ENCODE measurements at regions not wholly inside any gene's neighbourhood (a gene's known extent, or its start where the extent isn't known, plus 50 kb on each side); places are given as distances from the start of the nearest gene placed in this dataset.

- H3K4me2 ChIP-seq (ENCODE audit: low read length) = no peak overlapping the region
- H4K20me1 ChIP-seq (ENCODE audit: insufficient read depth) = no peaks in the 10 kb centered on the region
- H3K36me3 ChIP-seq (ENCODE audit: insufficient read depth, low read length) = no peaks in the 10 kb centered on the region
- no peak overlapping the region for H2AFZ ChIP-seq (ENCODE audit: low read depth, low read length)
- H3K9me2 ChIP-seq (ENCODE audit: insufficient read depth, low read length) = no peaks in the 10 kb centered on the region
- no peaks in the 10 kb centered on the region for H3K9me3 ChIP-seq (ENCODE audit: low read length)
- no peak overlapping the region for H3K27ac ChIP-seq (ENCODE audit: low read length)
- H3K9ac ChIP-seq (ENCODE audit: low read length) = no peak overlapping the region
- H3K79me2 ChIP-seq (replicated peaks; ENCODE audit: insufficient read depth, low read length) = no peaks in the 10 kb centered on the region
- H3F3A ChIP-seq (ENCODE audit: insufficient read depth, low read length, poor library complexity, severe bottlenecking) = no peaks in the 10 kb centered on the region
- no peak for TF ChIP-seq EZH2 (IDR thresholded peaks at IDR 0.05; ENCODE audit: borderline replicate concordance, insufficient read depth, low read length, poor library complexity, severe bottlenecking)
- no peaks in the 10 kb centered on the region for H3K27me3 ChIP-seq (ENCODE audit: insufficient read depth, low read depth, low read length)
- H3K4me3 ChIP-seq (ENCODE audit: low read length) = no peak overlapping the region
Measured at GRCh38 chr14:71613168-71613567, 319.1 kb upstream of the RGS6 start.

- Histone ChIP-seq H3K4me3 (ENCODE audit: low read length) (no peak overlapping the region), H4K20me1 (ENCODE audit: insufficient read depth) (no peaks in the 10 kb centered on the region), H3F3A (ENCODE audit: insufficient read depth, low read length, poor library complexity, severe bottlenecking) (no peaks in the 10 kb centered on the region), H3K36me3 (ENCODE audit: insufficient read depth, low read length) (no peaks in the 10 kb centered on the region), H3K4me2 (ENCODE audit: low read length) (no peak overlapping the region), H2AFZ (ENCODE audit: low read depth, low read length) (no peak overlapping the region), H3K9me3 (ENCODE audit: low read length) (no peaks in the 10 kb centered on the region), H3K9me2 (ENCODE audit: insufficient read depth, low read length) (no peaks in the 10 kb centered on the region), H3K27me3 (ENCODE audit: insufficient read depth, low read depth, low read length) (no peaks in the 10 kb centered on the region), H3K79me2 (replicated peaks; ENCODE audit: insufficient read depth, low read length) (no peaks in the 10 kb centered on the region), H3K27ac (ENCODE audit: low read length) (no peak overlapping the region), H3K9ac (ENCODE audit: low read length) (no peak overlapping the region)
- TF ChIP-seq TAF1 (IDR thresholded peaks at IDR 0.05; ENCODE audit: low read depth) (no peak), EZH2 (IDR thresholded peaks at IDR 0.05; ENCODE audit: borderline replicate concordance, insufficient read depth, low read length, poor library complexity, severe bottlenecking) (no peak), MXI1 (conservative IDR thresholded peaks at IDR 0.05; ENCODE audit: poor library complexity, severe bottlenecking) (no peak), CTCF (IDR thresholded peaks at IDR 0.05; ENCODE audit: poor library complexity, severe bottlenecking) (no peak), POLR2AphosphoS5 (IDR thresholded peaks at IDR 0.05) (no peak), SMC3 (conservative IDR thresholded peaks at IDR 0.05; ENCODE audit: poor library complexity) (no peak)
Measured at GRCh38 chr14:71616013-71616412, 316.2 kb upstream of the RGS6 start.

- no peak overlapping the region for H2AFZ ChIP-seq (ENCODE audit: low read depth, low read length)
- H3F3A ChIP-seq (ENCODE audit: insufficient read depth, low read length, poor library complexity, severe bottlenecking) = no peaks in the 10 kb centered on the region
- H4K20me1 ChIP-seq (ENCODE audit: insufficient read depth) = no peaks in the 10 kb centered on the region
- H3K9ac ChIP-seq (ENCODE audit: low read length) = no peak overlapping the region
- H3K27ac ChIP-seq (ENCODE audit: low read length) = no peak overlapping the region
- H3K79me2 ChIP-seq (replicated peaks; ENCODE audit: insufficient read depth, low read length) = no peaks in the 10 kb centered on the region
- H3K36me3 ChIP-seq (ENCODE audit: insufficient read depth, low read length) = no peaks in the 10 kb centered on the region
- no peak overlapping the region for H3K4me3 ChIP-seq (ENCODE audit: low read length)
- no peak for TF ChIP-seq EP300 (conservative IDR thresholded peaks at IDR 0.05; ENCODE audit: poor library complexity, severe bottlenecking)
- no peak for TF ChIP-seq SMC3 (conservative IDR thresholded peaks at IDR 0.05; ENCODE audit: poor library complexity)
- TF ChIP-seq EZH2 (IDR thresholded peaks at IDR 0.05; ENCODE audit: borderline replicate concordance, insufficient read depth, low read length, poor library complexity, severe bottlenecking) = no peak
- TF ChIP-seq MXI1 (conservative IDR thresholded peaks at IDR 0.05; ENCODE audit: poor library complexity, severe bottlenecking) = no peak
- TF ChIP-seq TAF1 (IDR thresholded peaks at IDR 0.05; ENCODE audit: low read depth) = no peak
- no peak for TF ChIP-seq REST (IDR thresholded peaks at IDR 0.05; ENCODE audit: borderline replicate concordance)
- no peak for TF ChIP-seq POLR2AphosphoS5 (IDR thresholded peaks at IDR 0.05)
- TF ChIP-seq CTCF (IDR thresholded peaks at IDR 0.05; ENCODE audit: poor library complexity, severe bottlenecking) = no peak
- TF ChIP-seq RAD21 (conservative IDR thresholded peaks at IDR 0.05) = no peak
- no peak overlapping the region for H3K4me2 ChIP-seq (ENCODE audit: low read length)
- H3K9me3 ChIP-seq (ENCODE audit: low read length) = no peaks in the 10 kb centered on the region
- H3K9me2 ChIP-seq (ENCODE audit: insufficient read depth, low read length) = no peaks in the 10 kb centered on the region
- no peaks in the 10 kb centered on the region for H3K27me3 ChIP-seq (ENCODE audit: insufficient read depth, low read depth, low read length)
Measured at GRCh38 chr14:71618047-71618446, 314.2 kb upstream of the RGS6 start.
